ENCODE measurements at regions not wholly inside any gene's neighbourhood (a gene's known extent, or its start where the extent isn't known, plus 50 kb on each side); places are given as distances from the start of the nearest gene placed in this dataset.

GRCh38 chr3:193929921-193930646 is 205.9 kb upstream of the HES1 start:
- DNase-seq (ENCODE audit: low read depth): no peak

DNA sequence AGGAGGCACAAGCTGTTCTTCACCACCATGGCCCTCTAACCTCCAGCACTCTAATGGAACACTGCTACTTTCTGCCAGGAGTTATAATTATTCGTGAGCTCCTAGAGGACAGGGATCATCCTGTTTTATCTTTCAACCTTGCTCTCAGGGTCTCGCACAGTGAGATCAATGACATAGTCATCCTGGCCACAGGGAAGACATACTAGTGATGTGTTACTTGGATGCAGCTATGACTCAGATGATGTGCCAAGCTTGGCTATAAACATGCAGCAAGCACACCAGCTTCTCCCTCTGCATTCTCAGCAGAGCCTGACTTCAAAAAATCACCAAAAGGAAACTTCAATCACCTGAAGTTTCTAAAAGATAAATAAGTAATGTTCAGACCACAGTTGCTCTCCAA is 203.8 kb upstream of the HES1 start:
- DNase-seq (ENCODE audit: low read depth): no peak

- no peak for DNase-seq (ENCODE audit: low read depth)
Observed at GRCh38 chr3:193932576-193932975, 203.4 kb upstream of the HES1 start.

- no peak for DNase-seq (ENCODE audit: low read depth)
Observed at GRCh38 chr3:193933451-193933850, 202.5 kb upstream of the HES1 start.

DNA sequence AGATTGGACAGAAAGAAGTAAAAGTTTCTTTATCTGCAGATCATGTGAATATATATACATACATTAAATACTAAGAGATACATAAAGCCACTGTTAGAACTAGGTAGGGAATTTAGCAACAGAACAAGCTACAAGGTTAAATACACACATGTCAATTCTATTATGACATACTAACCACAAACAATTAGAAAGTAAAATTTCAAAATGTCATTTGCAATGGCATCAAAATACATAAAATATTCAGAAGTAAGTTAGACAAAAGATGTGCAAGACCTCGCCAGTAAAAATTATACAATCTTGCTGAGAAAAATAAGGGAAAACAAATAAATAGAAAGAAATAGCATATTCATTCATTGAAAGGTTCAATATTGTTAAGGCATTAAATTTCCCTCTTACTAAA is 200.0 kb upstream of the HES1 start:
- no peak for DNase-seq (ENCODE audit: low read depth)

DNA sequence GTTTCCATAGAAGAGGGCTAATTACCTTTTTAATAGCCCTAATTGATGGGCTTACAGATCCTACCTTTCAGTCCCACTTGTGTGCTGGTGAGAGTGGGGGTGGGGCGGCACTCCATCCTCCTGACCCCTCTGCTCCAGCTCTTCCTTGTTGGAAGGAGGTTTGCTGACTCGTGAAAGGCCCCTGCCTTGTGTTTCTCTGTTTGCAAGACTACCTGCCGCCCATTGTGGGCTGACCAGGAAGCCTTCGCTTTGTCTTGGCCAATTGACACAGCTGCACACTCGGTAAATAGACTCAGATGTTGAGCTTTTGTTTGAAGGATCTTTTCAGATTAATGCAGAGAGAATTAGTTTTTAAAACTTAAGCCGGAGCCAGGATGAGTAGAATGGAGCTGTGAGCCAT is 197.3 kb upstream of the HES1 start:
- no peak for DNase-seq (ENCODE audit: low read depth)

- no peak for DNase-seq (ENCODE audit: low read depth)
Observed at GRCh38 chr3:193939527-193939926, 196.4 kb upstream of the HES1 start.

- DNase-seq (ENCODE audit: low read depth): no peak
Observed at GRCh38 chr3:193940526-193940925, 195.4 kb upstream of the HES1 start.

GRCh38 chr3:193941486-193941885 is 194.5 kb upstream of the HES1 start:
- DNase-seq (ENCODE audit: low read depth): no peak

GRCh38 chr3:193942516-193943055 is 193.4 kb upstream of the HES1 start:
- no peak for DNase-seq (ENCODE audit: low read depth)

DNA sequence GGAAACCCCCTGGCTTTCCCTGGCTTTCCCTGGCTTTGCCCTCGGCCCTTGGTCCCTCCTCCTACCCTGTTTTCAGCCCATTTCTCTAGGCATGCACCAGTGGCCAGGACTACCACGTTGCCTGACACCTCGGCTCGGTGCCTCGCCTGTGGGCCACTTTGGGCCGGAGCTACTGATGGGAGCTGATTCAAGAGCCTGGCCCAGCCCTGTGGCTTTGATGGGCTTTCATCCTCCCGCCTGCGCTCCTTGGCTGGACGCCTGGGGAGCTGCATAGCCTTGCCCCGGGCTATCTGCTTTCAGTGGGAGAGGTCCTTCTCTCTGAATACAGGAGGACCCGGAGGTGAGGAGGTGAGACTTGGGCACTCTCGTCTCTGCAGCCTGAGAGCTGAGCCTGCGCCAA is 192.7 kb upstream of the HES1 start:
- no peak for DNase-seq (ENCODE audit: low read depth)

GRCh38 chr3:193943851-193944517 is 192.0 kb upstream of the HES1 start:
- no peak for DNase-seq (ENCODE audit: low read depth)

GRCh38 chr3:193944518-193944884 is 191.4 kb upstream of the HES1 start:
- DNase-seq (ENCODE audit: low read depth): no peak

DNA sequence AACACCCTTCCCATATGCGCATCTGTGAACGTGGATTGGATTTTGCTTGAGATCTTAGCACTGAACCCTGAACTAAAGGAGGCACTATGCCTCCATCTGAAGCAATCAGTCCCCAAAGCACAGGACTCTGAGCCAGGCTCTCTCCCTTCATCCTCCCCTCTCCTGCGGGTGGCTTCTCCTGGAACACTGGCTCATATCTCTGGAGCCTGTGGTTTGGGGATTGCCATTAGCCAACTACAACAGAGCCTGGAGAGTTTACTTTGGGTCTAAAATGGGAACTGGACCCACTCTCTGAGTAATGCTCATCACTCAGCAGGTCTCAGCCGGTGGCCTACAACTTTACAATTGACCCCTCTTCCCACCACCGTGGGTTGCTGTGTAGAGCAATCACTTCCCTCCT is 190.8 kb upstream of the HES1 start:
- DNase-seq (ENCODE audit: low read depth): no peak

DNA sequence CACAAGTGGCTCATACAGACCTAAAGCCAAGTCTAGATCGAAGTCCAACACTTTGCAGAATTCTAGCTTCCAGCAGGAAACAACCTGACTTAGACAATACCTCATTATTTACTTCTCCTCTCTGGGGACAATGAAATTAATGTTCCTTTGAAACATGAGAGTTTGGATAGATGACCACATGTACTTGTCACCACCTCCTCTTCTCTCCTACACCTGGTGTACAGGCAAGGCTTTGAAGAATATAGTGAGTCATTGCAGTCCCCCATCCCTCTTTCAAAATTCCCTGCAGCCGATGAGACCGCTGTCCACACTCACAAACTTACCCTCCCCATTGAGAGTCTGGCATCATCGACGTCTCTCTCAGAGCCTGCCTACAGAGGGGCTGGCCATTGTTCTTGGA is 189.0 kb upstream of the HES1 start:
- no peak for DNase-seq (ENCODE audit: low read depth)

- DNase-seq (ENCODE audit: low read depth): no peak
Observed at GRCh38 chr3:193947596-193947995, 188.4 kb upstream of the HES1 start.

- no peak for DNase-seq (ENCODE audit: low read depth)
Observed at GRCh38 chr3:193948459-193948858, 187.5 kb upstream of the HES1 start.

GRCh38 chr3:193951859-193952258 is 184.1 kb upstream of the HES1 start:
- DNase-seq (ENCODE audit: low read depth): no peak

GRCh38 chr3:193954752-193955151 is 181.2 kb upstream of the HES1 start:
- no peak for DNase-seq (ENCODE audit: low read depth)

- no peak for DNase-seq (ENCODE audit: low read depth)
Observed at GRCh38 chr3:193955719-193956118, 180.2 kb upstream of the HES1 start.

GRCh38 chr3:193959861-193960260 is 176.1 kb upstream of the HES1 start:
- DNase-seq (ENCODE audit: low read depth): no peak

DNA sequence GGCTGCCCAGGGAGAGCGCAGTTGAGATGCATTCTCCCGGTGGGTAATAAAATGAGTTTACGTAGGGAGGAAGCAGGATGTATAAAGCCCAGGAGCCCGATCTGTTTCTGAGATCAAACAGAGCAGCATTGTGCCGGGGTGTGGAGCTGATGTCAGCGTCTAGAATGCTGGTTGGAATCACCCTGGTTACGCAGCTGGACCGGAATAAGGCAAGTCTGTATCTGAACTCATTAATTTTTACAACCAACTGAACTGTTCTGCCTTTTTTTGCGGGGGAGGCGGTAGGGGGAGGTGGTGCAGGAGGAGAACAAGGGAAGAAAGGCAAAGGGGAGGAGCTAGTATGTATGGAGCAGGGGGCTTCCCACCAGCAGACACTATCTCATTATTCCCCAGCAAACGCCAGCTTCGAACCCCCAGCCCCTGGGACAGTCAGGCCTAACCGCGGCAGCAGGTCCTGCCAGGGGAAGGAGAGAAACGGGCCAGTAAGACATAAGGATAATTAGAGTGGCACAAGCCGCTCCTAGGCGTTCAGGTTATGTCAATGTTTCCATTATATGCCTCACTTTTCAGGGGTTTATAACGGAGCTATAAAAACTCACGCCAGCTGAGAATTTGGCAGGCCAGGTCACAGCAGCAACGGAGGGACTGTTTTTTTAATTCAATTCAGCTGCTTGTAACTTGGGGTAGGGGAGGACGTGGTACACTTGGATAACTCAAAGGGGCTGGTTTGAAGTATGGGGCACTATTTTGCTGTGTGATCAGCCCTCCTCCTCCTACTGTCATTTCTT is 175.3 kb upstream of the HES1 start:
- DNase-seq (ENCODE audit: low read depth): no peak

All from stimulated activated CD8-positive, alpha-beta memory T cell treated with anti-CD3 and anti-CD28 coated beads, Interleukin-15, amount 100 ng/mL, for 24 hours (primary cell).